ENCODE measurements at regions not wholly inside any gene's neighbourhood (a gene's known extent, or its start where the extent isn't known, plus 50 kb on each side); places are given as distances from the start of the nearest gene placed in this dataset.

- no peak for TF ChIP-seq CTCF (tag by site-specific recombination; IDR thresholded peaks at IDR 0.05)
- TF ChIP-seq ZBTB17 (tag by site-specific recombination; IDR thresholded peaks at IDR 0.05): no peak
- TF ChIP-seq ZNF175 (tag by site-specific recombination; IDR thresholded peaks at IDR 0.05): no peak
- TF ChIP-seq TCF7L2 (IDR thresholded peaks at IDR 0.05; ENCODE audit: borderline replicate concordance, low read depth, low read length): no peak
- TF ChIP-seq ZNF747 (tag by site-specific recombination; IDR thresholded peaks at IDR 0.05): no peak
- no peak for TF ChIP-seq ZNF146 (tag by site-specific recombination; IDR thresholded peaks at IDR 0.05)
- TF ChIP-seq ZNF394 (tag by site-specific recombination; IDR thresholded peaks at IDR 0.05; ENCODE audit: borderline replicate concordance): no peak
- no peak for TF ChIP-seq GFI1B (tag by site-specific recombination; IDR thresholded peaks at IDR 0.05)
- no peak for TF ChIP-seq ZNF221 (tag by site-specific recombination; IDR thresholded peaks at IDR 0.05; ENCODE audit: borderline replicate concordance)
- TF ChIP-seq ZNF529 (tag by site-specific recombination; IDR thresholded peaks at IDR 0.05; ENCODE audit: insufficient replicate concordance): no peak
- no peak for TF ChIP-seq ZBTB49 (tag by site-specific recombination; IDR thresholded peaks at IDR 0.05; ENCODE audit: low read depth)
- no peak for TF ChIP-seq SP2 (tag by site-specific recombination; IDR thresholded peaks at IDR 0.05)
- TF ChIP-seq ZBTB21 (tag by site-specific recombination; IDR thresholded peaks at IDR 0.05): no peak
- no peak for TF ChIP-seq ZNF174 (tag by site-specific recombination; IDR thresholded peaks at IDR 0.05)
Observed at GRCh38 chr7:18145160-18145559, 117.5 kb upstream of the PRPS1L1 start.
